CD4-positive, CD25-positive, alpha-beta regulatory T cell (primary cell): ENCODE measurements at regions not wholly inside any gene's neighbourhood (a gene's known extent, or its start where the extent isn't known, plus 50 kb on each side); places are given as distances from the start of the nearest gene placed in this dataset.
"Not testable (repeated sequence)": the region's sequence is repeated elsewhere in the genome, so short reads cannot be mapped to it uniquely, and the experiment has no call there.

Experiments used
- ATAC-seq, 2 donors: fragments of 150-1000 bp; cut with Tn5 transposase; one replicate each; pipeline ENCODE4 v1.10.0; 2021; ENCODE audit warnings: low read depth in 2 of 2, moderate number of reproducible peaks in 2 of 2, moderate library complexity in 1 of 2
- DNase-seq, 3 donors: peaks; one replicate each; pipeline versions ENCODE4 v3.0.0 to v3.0.0-alpha.2; 2012 to 2022; ENCODE audit warnings: mixed read lengths in 1 of 3
- H3K27ac ChIP-seq: one replicate; pipeline ENCODE4 v1.7.0; 2013; ENCODE audit warnings: mild to moderate bottlenecking, low read length; ENCODE audit not compliant: insufficient read depth, poor library complexity, severe bottlenecking
- H3K27me3 ChIP-seq: one replicate; pipeline ENCODE4 v1.7.0; 2013; ENCODE audit warnings: low read length; ENCODE audit not compliant: control insufficient read depth, insufficient read depth
- H3K36me3 ChIP-seq: one replicate; pipeline ENCODE4 v1.7.0; 2013; ENCODE audit warnings: mild to moderate bottlenecking, low read length, moderate library complexity; ENCODE audit not compliant: control insufficient read depth, insufficient read depth
- H3K4me1 ChIP-seq: 2 replicates; pipeline ENCODE4 v1.7.0; 2013; ENCODE audit warnings: mild to moderate bottlenecking, low read length; ENCODE audit not compliant: insufficient read depth, control insufficient read depth, poor library complexity, severe bottlenecking
- H3K4me3 ChIP-seq: one replicate; pipeline ENCODE4 v1.7.0; 2013; ENCODE audit warnings: low read depth, mild to moderate bottlenecking, low read length, moderate library complexity
- H3K9me3 ChIP-seq, 2 experiments: 1 replicate in 1 of 2; 2 replicates in 1 of 2; pipeline ENCODE4 v1.7.0; 2013; ENCODE audit warnings: low read length in 2 of 2, mild to moderate bottlenecking in 1 of 2, moderate library complexity in 1 of 2; ENCODE audit not compliant: control insufficient read depth in 2 of 2
- H3K27ac Mint-ChIP-seq, 3 donors: one replicate each; pipeline ENCODE4 v1.8.0; 2020 to 2022; ENCODE audit warnings: mild to moderate bottlenecking in 3 of 3, mixed read lengths in 3 of 3, moderate library complexity in 2 of 3
- H3K27me3 Mint-ChIP-seq: one replicate; pipeline ENCODE4 v1.8.0; 2022; ENCODE audit warnings: mild to moderate bottlenecking, mixed read lengths
- H3K36me3 Mint-ChIP-seq: one replicate; pipeline ENCODE4 v1.8.0; 2020; ENCODE audit warnings: mixed read lengths
- H3K4me1 Mint-ChIP-seq, 4 donors: one replicate each; pipeline ENCODE4 v1.8.0; 2020 to 2022; ENCODE audit warnings: mixed read lengths in 4 of 4, mild to moderate bottlenecking in 1 of 4
- H3K4me3 Mint-ChIP-seq, 4 donors: one replicate each; pipeline ENCODE4 v1.8.0; 2020 to 2022; ENCODE audit warnings: mild to moderate bottlenecking in 4 of 4, mixed read lengths in 4 of 4, moderate library complexity in 3 of 4
- H3K9me3 Mint-ChIP-seq, 7 donors: one replicate each; pipeline ENCODE4 v1.8.0; 2020 to 2022; ENCODE audit warnings: mixed read lengths in 7 of 7, mild to moderate bottlenecking in 3 of 7, moderate library complexity in 2 of 7

GRCh38 chr20:61099806-61100205 is 152.3 kb upstream of the CDH4 start:
- peaks cover 0 to 17% (median 3%) of the 10 kb centered on the region in 7 donors for H3K9me3 Mint-ChIP-seq
- H3K27ac ChIP-seq, result no peak overlapping the region
- no peak overlapping the region for H3K27ac Mint-ChIP-seq
- no peak overlapping the region for H3K4me3 ChIP-seq
- H3K4me3 Mint-ChIP-seq, result no peak overlapping the region
- H3K27me3 Mint-ChIP-seq, result peaks cover 4% of the 10 kb centered on the region
- no peaks in the 10 kb centered on the region for H3K27me3 ChIP-seq
- no peaks in the 10 kb centered on the region for H3K36me3 ChIP-seq
- no peak for ATAC-seq
- H3K4me1 Mint-ChIP-seq, result no peaks in the 10 kb centered on the region
- peaks cover 0 to 5% of the 10 kb centered on the region in 2 experiments for H3K9me3 ChIP-seq
- no peaks in the 10 kb centered on the region for H3K36me3 Mint-ChIP-seq
- no peaks in the 10 kb centered on the region for H3K4me1 ChIP-seq
- DNase-seq, result no peak

DNA sequence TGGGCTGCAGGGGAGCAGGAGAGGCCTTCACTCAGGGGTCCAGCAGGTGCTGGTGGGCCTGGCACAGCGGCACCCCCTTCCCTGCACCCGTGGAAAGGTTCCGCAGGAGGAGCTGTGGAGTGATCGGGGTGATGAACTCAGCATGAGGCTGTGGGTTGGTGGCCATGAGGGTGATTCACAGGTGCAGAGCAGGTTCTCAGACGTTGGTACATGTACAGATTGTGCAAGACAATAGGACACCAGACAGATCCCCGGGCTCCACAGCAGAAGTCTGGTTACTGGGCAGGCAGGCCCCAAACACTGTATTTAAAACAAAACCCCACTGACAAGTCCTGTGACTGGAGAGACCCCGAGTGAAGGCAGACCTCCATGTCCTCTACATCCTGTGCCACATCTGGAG is 151.6 kb upstream of the CDH4 start:
- Histone ChIP-seq H3K4me1 (no peaks in the 10 kb centered on the region), H3K4me3 (no peak overlapping the region), H3K36me3 (no peaks in the 10 kb centered on the region), H3K9me3 (peaks cover 0 to 3% of the 10 kb centered on the region in 2 experiments), H3K27ac (no peak overlapping the region), H3K27me3 (no peaks in the 10 kb centered on the region)
- Mint-ChIP-seq H3K4me3 (no peak overlapping the region), H3K4me1 (no peaks in the 10 kb centered on the region), H3K27me3 (peaks cover 4% of the 10 kb centered on the region), H3K9me3 (peaks cover 0 to 13% (median 3%) of the 10 kb centered on the region in 7 donors), H3K36me3 (no peaks in the 10 kb centered on the region), H3K27ac (no peak overlapping the region)
- ATAC-seq (no peak), DNase-seq (no peak)

DNA sequence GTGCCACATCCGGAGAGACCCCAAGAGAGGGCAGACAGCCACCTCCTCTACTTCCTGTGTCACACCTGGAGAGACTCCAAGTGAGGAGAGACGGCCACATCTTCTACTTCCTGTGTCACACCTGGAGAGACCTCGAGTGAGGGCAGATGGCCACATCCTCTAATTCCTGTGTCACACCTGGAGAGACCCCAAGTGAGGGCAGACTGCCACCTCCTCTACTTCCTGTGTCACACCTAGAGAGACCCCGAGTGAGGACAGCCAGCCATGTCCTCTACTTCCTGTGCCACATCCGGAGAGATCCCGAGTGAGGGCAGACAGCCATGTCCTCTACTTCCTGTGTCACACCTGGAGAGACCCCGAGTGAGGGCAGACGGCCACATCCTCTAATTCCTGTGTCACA is 150.7 kb upstream of the CDH4 start:
- not testable (repeated sequence) for ATAC-seq, H3K27ac Mint-ChIP-seq

DNA sequence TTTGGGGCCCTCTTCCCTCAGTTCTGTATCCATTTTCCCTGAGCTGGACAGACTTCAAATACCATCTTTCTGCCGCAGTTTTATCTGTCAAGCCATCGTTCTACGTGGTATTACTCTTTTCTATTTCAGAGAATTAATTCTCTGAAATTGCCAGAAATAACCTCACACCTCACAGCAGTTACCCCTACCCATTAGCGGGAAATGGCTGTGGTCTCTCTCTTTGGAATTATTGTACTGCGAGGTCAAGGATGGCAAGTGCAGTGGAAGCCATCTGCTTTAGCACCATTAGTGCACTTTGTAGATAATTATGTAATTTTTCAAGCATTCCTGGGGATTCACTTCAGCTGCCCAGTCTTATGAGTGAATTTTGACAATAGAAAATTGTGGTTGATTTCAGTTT is 147.8 kb upstream of the CDH4 start:
- H3K36me3 ChIP-seq, result no peaks in the 10 kb centered on the region
- Mint-ChIP-seq H3K4me3 (no peak overlapping the region), H3K4me1 (no peaks in the 10 kb centered on the region), H3K27me3 (no peaks in the 10 kb centered on the region), H3K36me3 (no peaks in the 10 kb centered on the region), H3K9me3 (peaks cover 0 to 3% (median 0%) of the 10 kb centered on the region in 7 donors), H3K27ac (peak overlapping the region in 1 of 3 donors; percentile 69)
- no peaks in the 10 kb centered on the region for H3K4me1 ChIP-seq
- H3K9me3 ChIP-seq, result no peaks in the 10 kb centered on the region
- H3K27me3 ChIP-seq, result no peaks in the 10 kb centered on the region
- no peak for DNase-seq
- H3K4me3 ChIP-seq, result no peak overlapping the region
- no peak for ATAC-seq
- no peak overlapping the region for H3K27ac ChIP-seq

More for the DNA sequence above, 150.7 kb upstream of the CDH4 start:
- not testable (repeated sequence) for H3K9me3 ChIP-seq, H3K4me1 ChIP-seq, H3K4me3 ChIP-seq, H3K27ac ChIP-seq, H3K9me3 Mint-ChIP-seq, H3K4me1 Mint-ChIP-seq, H3K36me3 ChIP-seq, H3K36me3 Mint-ChIP-seq, H3K27me3 Mint-ChIP-seq, H3K4me3 Mint-ChIP-seq, DNase-seq, H3K27me3 ChIP-seq

GRCh38 chr20:61105395-61105794 is 146.7 kb upstream of the CDH4 start:
- Histone ChIP-seq H3K4me1 (no peaks in the 10 kb centered on the region), H3K27me3 (no peaks in the 10 kb centered on the region), H3K4me3 (no peak overlapping the region), H3K36me3 (no peaks in the 10 kb centered on the region), H3K9me3 (no peaks in the 10 kb centered on the region), H3K27ac (no peak overlapping the region)
- Mint-ChIP-seq H3K27ac (no peak overlapping the region), H3K9me3 (peaks cover 0 to 3% (median 0%) of the 10 kb centered on the region in 7 donors), H3K4me1 (no peaks in the 10 kb centered on the region), H3K36me3 (no peaks in the 10 kb centered on the region), H3K27me3 (no peaks in the 10 kb centered on the region), H3K4me3 (no peak overlapping the region)
- no peak for ATAC-seq
- DNase-seq, result no peak

GRCh38 chr20:61106438-61106837 is 145.6 kb upstream of the CDH4 start:
- ATAC-seq, result no peak
- no peaks in the 10 kb centered on the region for H3K4me1 ChIP-seq
- no peaks in the 10 kb centered on the region for H3K27me3 Mint-ChIP-seq
- no peak overlapping the region for H3K4me3 Mint-ChIP-seq
- H3K4me1 Mint-ChIP-seq, result no peaks in the 10 kb centered on the region
- H3K27me3 ChIP-seq, result no peaks in the 10 kb centered on the region
- H3K27ac Mint-ChIP-seq, result no peak overlapping the region
- H3K36me3 Mint-ChIP-seq, result no peaks in the 10 kb centered on the region
- no peak overlapping the region for H3K27ac ChIP-seq
- no peak overlapping the region for H3K4me3 ChIP-seq
- no peaks in the 10 kb centered on the region for H3K9me3 ChIP-seq
- no peaks in the 10 kb centered on the region for H3K9me3 Mint-ChIP-seq
- DNase-seq, result no peak
- H3K36me3 ChIP-seq, result no peaks in the 10 kb centered on the region

GRCh38 chr20:61109221-61109805 is 142.7 kb upstream of the CDH4 start:
- Mint-ChIP-seq H3K27ac (no peak overlapping the region), H3K4me3 (no peak overlapping the region), H3K9me3 (no peaks in the 10 kb centered on the region), H3K36me3 (no peaks in the 10 kb centered on the region), H3K27me3 (no peaks in the 10 kb centered on the region), H3K4me1 (no peaks in the 10 kb centered on the region)
- DNase-seq (no peak), ATAC-seq (no peak)
- H3K4me3 ChIP-seq, result no peak overlapping the region
- no peaks in the 10 kb centered on the region for H3K36me3 ChIP-seq
- no peak overlapping the region for H3K27ac ChIP-seq
- no peaks in the 10 kb centered on the region for H3K27me3 ChIP-seq
- no peaks in the 10 kb centered on the region for H3K4me1 ChIP-seq
- no peaks in the 10 kb centered on the region for H3K9me3 ChIP-seq

- no peaks in the 10 kb centered on the region for H3K9me3 Mint-ChIP-seq
- no peaks in the 10 kb centered on the region for H3K27me3 Mint-ChIP-seq
- H3K27ac ChIP-seq, result no peak overlapping the region
- DNase-seq, result no peak
- H3K27me3 ChIP-seq, result no peaks in the 10 kb centered on the region
- H3K4me3 Mint-ChIP-seq, result no peak overlapping the region
- no peak overlapping the region for H3K27ac Mint-ChIP-seq
- H3K9me3 ChIP-seq, result no peaks in the 10 kb centered on the region
- H3K4me1 ChIP-seq, result no peaks in the 10 kb centered on the region
- H3K36me3 Mint-ChIP-seq, result no peaks in the 10 kb centered on the region
- H3K36me3 ChIP-seq, result no peaks in the 10 kb centered on the region
- no peak for ATAC-seq
- no peaks in the 10 kb centered on the region for H3K4me1 Mint-ChIP-seq
- no peak overlapping the region for H3K4me3 ChIP-seq
Measured at GRCh38 chr20:61112515-61112914, 139.5 kb upstream of the CDH4 start.
